Adipocyte (in vitro differentiated cells): ENCODE measurements at regions not wholly inside any gene's neighbourhood (a gene's known extent, or its start where the extent isn't known, plus 50 kb on each side); places are given as distances from the start of the nearest gene placed in this dataset.
"Not testable (repeated sequence)": the region's sequence is repeated elsewhere in the genome, so short reads cannot be mapped to it uniquely, and the experiment has no call there.

ENCODE experiments used
- DNase-seq: peaks from one replicate; pipeline ENCODE4 v3.0.0-alpha.2; 2015; ENCODE audit warnings: low read depth
- H3K27me3 ChIP-seq: replicated peaks from 2 replicates; pipeline ENCODE4 v1.7.0; 2013; ENCODE audit warnings: mild to moderate bottlenecking, low read length, moderate library complexity; ENCODE audit not compliant: control insufficient read depth, insufficient read depth
- H3K36me3 ChIP-seq: 2 replicates; pipeline ENCODE4 v1.7.0; 2013; ENCODE audit warnings: low read length, mild to moderate bottlenecking, moderate library complexity; ENCODE audit not compliant: control insufficient read depth, insufficient read depth, severe bottlenecking
- H3K4me1 ChIP-seq: 2 replicates; pipeline ENCODE4 v1.7.0; 2013; ENCODE audit warnings: mild to moderate bottlenecking, low read length, moderate library complexity; ENCODE audit not compliant: control insufficient read depth, insufficient read depth
- H3K4me3 ChIP-seq: 2 replicates; pipeline ENCODE4 v1.7.0; 2013; ENCODE audit warnings: mild to moderate bottlenecking, low read length, moderate library complexity
- H3K9ac ChIP-seq: 2 replicates; pipeline ENCODE4 v1.7.0; 2013; ENCODE audit warnings: mild to moderate bottlenecking, low read length, moderate library complexity
- H3K9me3 ChIP-seq: 2 replicates; pipeline ENCODE4 v1.7.0; 2013; ENCODE audit warnings: mild to moderate bottlenecking, low read length, moderate library complexity; ENCODE audit not compliant: control insufficient read depth

GRCh38 chr6:105691081-105691480 lies 288.2 kb upstream of the PREP start:
- no peak overlapping the region for H3K4me3 ChIP-seq
- H3K9ac ChIP-seq: no peak overlapping the region
- no peaks in the 10 kb centered on the region for H3K4me1 ChIP-seq
- no peaks in the 10 kb centered on the region for H3K36me3 ChIP-seq
- peaks cover 29% of the 10 kb centered on the region for H3K9me3 ChIP-seq
- H3K27me3 ChIP-seq: no peaks in the 10 kb centered on the region
- DNase-seq: no peak

DNA sequence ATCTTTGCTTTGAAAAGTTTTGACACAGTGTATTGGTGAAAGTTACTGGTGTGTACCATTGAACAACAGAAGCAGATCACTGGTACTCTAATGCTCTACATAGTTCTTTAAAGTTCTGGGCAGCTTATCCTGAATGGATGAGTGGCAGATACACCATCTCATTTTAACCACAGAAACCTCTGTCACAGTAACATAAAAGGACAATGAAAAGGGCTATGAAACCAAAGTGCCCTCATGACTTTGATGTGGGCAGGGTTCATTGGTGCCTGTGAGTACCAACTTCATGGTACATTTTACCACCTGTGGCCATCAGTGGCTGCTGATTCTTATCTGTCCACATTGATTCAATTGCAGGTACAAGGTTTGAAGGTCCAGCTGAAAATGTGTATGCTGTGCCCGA lies 285.7 kb upstream of the PREP start:
- H3K9me3 ChIP-seq: peaks cover 29% of the 10 kb centered on the region
- DNase-seq: no peak
- no peaks in the 10 kb centered on the region for H3K27me3 ChIP-seq
- H3K4me1 ChIP-seq: no peaks in the 10 kb centered on the region
- H3K36me3 ChIP-seq: no peaks in the 10 kb centered on the region
- H3K4me3 ChIP-seq: no peak overlapping the region
- H3K9ac ChIP-seq: no peak overlapping the region

DNA sequence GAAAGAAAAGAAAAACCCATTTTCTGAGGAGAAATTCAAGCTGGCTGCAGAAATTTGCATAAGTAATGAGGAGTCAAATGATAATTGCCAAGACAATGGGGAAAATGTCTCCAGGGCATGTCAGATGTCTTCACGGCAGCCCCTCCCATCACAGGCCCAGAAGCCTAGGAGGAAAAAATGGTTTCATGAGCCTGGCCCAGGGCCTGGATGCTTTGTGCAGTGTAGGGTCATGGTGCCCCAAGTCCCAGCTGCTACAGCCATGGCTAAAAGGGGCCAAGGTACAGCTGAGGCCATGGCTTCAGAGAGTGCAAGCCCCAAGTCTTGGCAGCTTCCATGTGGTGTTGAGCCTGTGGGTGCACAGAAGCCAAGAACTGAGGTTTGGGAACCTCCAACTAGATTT lies 283.9 kb upstream of the PREP start:
- not testable (repeated sequence) for H3K9ac ChIP-seq, H3K36me3 ChIP-seq, DNase-seq, H3K27me3 ChIP-seq, H3K4me3 ChIP-seq, H3K4me1 ChIP-seq
- peaks cover 29% of the 10 kb centered on the region for H3K9me3 ChIP-seq

- H3K4me3 ChIP-seq: no peak overlapping the region
- H3K4me1 ChIP-seq: peaks cover 24% of the 10 kb centered on the region
- no peaks in the 10 kb centered on the region for H3K27me3 ChIP-seq
- DNase-seq: no peak
- no peaks in the 10 kb centered on the region for H3K9me3 ChIP-seq
- H3K9ac ChIP-seq: no peak overlapping the region
- H3K36me3 ChIP-seq: no peaks in the 10 kb centered on the region
Measured at GRCh38 chr6:105681061-105681460, 278.2 kb upstream of the PREP start.

- H3K4me1 ChIP-seq: peaks cover 30% of the 10 kb centered on the region
- no peaks in the 10 kb centered on the region for H3K9me3 ChIP-seq
- no peak overlapping the region for H3K9ac ChIP-seq
- DNase-seq: no peak
- H3K4me3 ChIP-seq: no peak overlapping the region
- no peaks in the 10 kb centered on the region for H3K27me3 ChIP-seq
- H3K36me3 ChIP-seq: no peaks in the 10 kb centered on the region
Measured at GRCh38 chr6:105680131-105680530, 277.2 kb upstream of the PREP start.

DNA sequence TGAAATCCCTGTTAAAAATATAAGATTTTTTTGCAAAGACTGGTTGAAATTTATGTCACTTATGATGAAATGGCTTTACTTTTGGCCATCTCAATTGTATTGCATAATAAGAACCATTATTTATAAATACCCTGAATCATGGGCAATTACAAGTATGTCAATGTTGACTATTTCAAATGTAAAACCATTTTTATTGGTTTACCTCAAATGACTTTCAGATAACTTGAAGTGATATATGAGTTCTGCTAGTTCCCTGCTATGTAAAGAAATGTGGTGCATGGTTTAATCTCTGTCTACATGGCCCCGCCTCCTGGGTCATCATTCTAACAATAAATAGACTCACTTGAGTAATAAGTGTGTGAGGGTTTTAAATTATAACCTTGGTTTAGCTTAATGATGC lies 275.6 kb upstream of the PREP start:
- peaks cover 30% of the 10 kb centered on the region for H3K4me1 ChIP-seq
- H3K4me3 ChIP-seq: no peak overlapping the region
- no peaks in the 10 kb centered on the region for H3K27me3 ChIP-seq
- no peak overlapping the region for H3K9ac ChIP-seq
- H3K9me3 ChIP-seq: no peaks in the 10 kb centered on the region
- peak; percentile 3 for DNase-seq
- H3K36me3 ChIP-seq: no peaks in the 10 kb centered on the region

GRCh38 chr6:105677671-105678475 lies 275.0 kb upstream of the PREP start:
- Histone ChIP-seq H3K27me3 (no peaks in the 10 kb centered on the region), H3K9me3 (no peaks in the 10 kb centered on the region), H3K36me3 (no peaks in the 10 kb centered on the region), H3K4me1 (peaks cover 30% of the 10 kb centered on the region), H3K9ac (peak overlapping the region; percentile 25), H3K4me3 (no peak overlapping the region)
- no peak for DNase-seq

GRCh38 chr6:105676857-105677256 lies 274.0 kb upstream of the PREP start:
- Histone ChIP-seq H3K36me3 (no peaks in the 10 kb centered on the region), H3K4me1 (peaks cover 30% of the 10 kb centered on the region), H3K27me3 (no peaks in the 10 kb centered on the region), H3K9me3 (no peaks in the 10 kb centered on the region), H3K4me3 (no peak overlapping the region), H3K9ac (no peak overlapping the region)
- no peak for DNase-seq

GRCh38 chr6:105675715-105676397 lies 273.0 kb upstream of the PREP start:
- H3K9ac ChIP-seq: no peak overlapping the region
- H3K9me3 ChIP-seq: no peaks in the 10 kb centered on the region
- H3K4me1 ChIP-seq: peaks cover 30% of the 10 kb centered on the region
- no peaks in the 10 kb centered on the region for H3K36me3 ChIP-seq
- DNase-seq: peak; percentile 70
- H3K4me3 ChIP-seq: no peak overlapping the region
- no peaks in the 10 kb centered on the region for H3K27me3 ChIP-seq

DNA sequence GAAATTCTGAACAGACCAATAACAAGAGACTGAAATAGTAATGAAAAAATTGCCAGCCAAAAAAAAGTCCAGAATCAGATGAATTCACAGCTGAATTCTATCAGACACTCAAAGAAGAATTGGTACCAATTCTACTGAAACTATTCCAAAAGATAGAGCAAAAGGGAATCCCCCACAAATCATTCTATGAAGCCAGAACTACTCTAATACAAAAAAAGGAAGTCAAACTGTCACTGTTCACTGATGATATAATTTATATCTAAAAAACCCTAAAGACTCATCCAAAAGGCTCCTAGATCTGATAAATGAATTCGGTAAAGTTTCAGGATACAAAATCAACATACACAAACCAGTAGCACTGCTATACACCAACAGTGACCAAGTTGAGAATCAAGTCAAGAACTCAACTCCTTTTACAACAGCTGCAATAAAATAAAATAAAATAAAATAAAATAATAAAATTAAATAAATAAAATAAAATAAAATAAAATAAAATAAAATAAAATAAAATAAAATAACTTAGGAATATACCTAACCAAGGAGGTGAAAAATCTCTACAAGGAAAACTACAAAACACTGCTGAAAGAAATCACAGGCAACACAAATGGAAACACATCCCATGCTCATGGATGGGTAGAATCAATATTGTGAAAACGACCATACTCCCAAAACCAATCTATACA lies 270.1 kb upstream of the PREP start:
- H3K27me3 ChIP-seq, H3K4me3 ChIP-seq, DNase-seq, H3K9me3 ChIP-seq, H3K9ac ChIP-seq, H3K36me3 ChIP-seq: not testable (repeated sequence)
- peaks cover 22% of the 10 kb centered on the region for H3K4me1 ChIP-seq

DNA sequence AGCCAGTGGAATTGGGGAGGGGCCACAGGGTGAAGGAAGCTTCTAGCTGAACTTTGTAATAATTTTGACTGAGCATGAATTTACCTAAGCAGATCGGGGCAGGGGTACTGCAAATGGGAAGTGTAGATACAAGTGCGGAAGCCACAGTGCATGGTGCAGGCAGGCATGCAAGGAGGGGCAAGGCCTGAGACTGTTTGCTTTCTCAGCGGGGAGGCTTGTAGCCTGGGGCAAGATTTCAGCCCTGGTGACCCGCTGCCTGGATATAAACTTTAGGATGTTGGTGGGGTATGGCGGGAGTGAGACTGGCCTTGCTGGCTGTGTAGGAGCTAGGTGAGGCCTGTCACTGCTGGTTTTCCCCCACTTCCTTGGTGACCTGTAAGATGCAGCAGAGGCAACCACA lies 266.4 kb upstream of the PREP start:
- no peak overlapping the region for H3K4me3 ChIP-seq
- peaks cover 8% of the 10 kb centered on the region for H3K9me3 ChIP-seq
- DNase-seq: no peak

More for the DNA sequence above, 266.4 kb upstream of the PREP start:
- Histone ChIP-seq H3K9ac (no peak overlapping the region), H3K36me3 (no peaks in the 10 kb centered on the region), H3K27me3 (no peaks in the 10 kb centered on the region), H3K4me1 (no peaks in the 10 kb centered on the region)
